ENCODE measurements at regions not wholly inside any gene's neighbourhood (a gene's known extent, or its start where the extent isn't known, plus 50 kb on each side); places are given as distances from the start of the nearest gene placed in this dataset.

DNA sequence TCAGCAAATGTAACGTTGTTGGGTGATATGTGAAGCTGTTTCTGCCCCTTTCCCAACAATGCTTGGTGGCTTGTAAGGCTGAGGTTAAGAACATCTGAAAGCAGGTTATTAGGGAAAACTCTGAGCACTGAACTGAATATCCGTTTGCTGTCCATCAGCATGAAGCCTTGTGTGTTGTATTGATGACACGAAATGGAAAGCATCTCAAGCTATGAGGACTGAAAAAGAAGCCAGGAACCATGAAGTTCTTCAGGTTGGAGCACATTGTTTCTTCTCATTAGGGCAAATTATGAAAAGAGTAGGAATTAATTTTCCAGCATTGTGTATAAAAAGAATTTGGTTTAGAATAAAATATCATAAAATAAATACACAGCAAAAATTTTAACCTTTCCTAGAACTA is 106.8 kb downstream of the IZUMO3 start:
- in situ Hi-C loops (cut with HindIII; ENCODE audit: extremely low pct_ligation_motif_present, low pct_unique_long_range_greater_than_20kb) (no loop called here), intact Hi-C loops (cut with micrococcal nuclease; ENCODE audit: unreplicated experiment) (no loop called here)
- Histone ChIP-seq H3K4me2 (ENCODE audit: low read depth, low read length) (no peak overlapping the region), H3K27ac (ENCODE audit: extremely low read length, insufficient read depth, low read length) (no peak overlapping the region), H3K79me2 (ENCODE audit: insufficient read depth, low read length) (no peaks in the 10 kb centered on the region), H3K36me3 (replicated peaks in 1 of 2; ENCODE audit: control insufficient read depth in 1 of 2, insufficient read depth in 2 of 2, low read length in 2 of 2) (no peaks in the 10 kb centered on the region), H3K4me3 (replicated peaks in 1 of 3; ENCODE audit: insufficient read depth in 1 of 3, low read depth in 2 of 3, low read length in 3 of 3) (no peak overlapping the region), H4K20me1 (ENCODE audit: insufficient read depth, low read length) (no peaks in the 10 kb centered on the region), H3K27me3 (ENCODE audit: control insufficient read depth in 1 of 2, insufficient read depth in 2 of 2, low read length in 2 of 2) (no peaks in the 10 kb centered on the region), H3K4me1 (ENCODE audit: insufficient read depth, low read length) (no peaks in the 10 kb centered on the region), H3K9ac (ENCODE audit: insufficient read depth, low read depth, low read length) (no peak overlapping the region), H3K9me3 (ENCODE audit: low read length) (peaks cover 68% of the 10 kb centered on the region), H2AFZ (ENCODE audit: low read length) (no peak overlapping the region)
- ChIA-PET CTCF (ENCODE audit: low intra/inter-chr PET ratio, low total read pairs) (no interaction called here), POLR2A (no interaction called here)
- FAIRE-seq (no peak), DNase-seq (ENCODE audit: low spot score) (no peak), ATAC-seq (no peak)
- BruUV-seq (replicated peaks), result no TSS peak
- 6% methylated on average over 3 of the region's 3 CpGs for WGBS (ENCODE audit: low lambda C conversion rate)
- no peak for TF ChIP-seq ZNF557 (CRISPR knock-in tag; IDR thresholded peaks at IDR 0.05)
- TF ChIP-seq, protein P1, sequence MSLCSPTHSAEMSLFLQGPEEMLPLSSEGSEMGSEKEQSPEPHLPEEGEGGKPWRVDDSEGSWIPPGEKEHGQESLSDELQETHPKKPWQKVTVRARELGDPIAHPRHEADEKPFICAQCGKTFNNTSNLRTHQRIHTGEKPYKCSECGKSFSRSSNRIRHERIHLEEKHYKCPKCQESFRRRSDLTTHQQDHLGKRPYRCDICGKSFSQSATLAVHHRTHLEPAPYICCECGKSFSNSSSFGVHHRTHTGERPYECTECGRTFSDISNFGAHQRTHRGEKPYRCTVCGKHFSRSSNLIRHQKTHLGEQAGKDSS (CRISPR knock-in tag; IDR thresholded peaks at IDR 0.05; ENCODE audit: borderline replicate concordance, low read depth), result no peak
- TF ChIP-seq, protein P2, sequence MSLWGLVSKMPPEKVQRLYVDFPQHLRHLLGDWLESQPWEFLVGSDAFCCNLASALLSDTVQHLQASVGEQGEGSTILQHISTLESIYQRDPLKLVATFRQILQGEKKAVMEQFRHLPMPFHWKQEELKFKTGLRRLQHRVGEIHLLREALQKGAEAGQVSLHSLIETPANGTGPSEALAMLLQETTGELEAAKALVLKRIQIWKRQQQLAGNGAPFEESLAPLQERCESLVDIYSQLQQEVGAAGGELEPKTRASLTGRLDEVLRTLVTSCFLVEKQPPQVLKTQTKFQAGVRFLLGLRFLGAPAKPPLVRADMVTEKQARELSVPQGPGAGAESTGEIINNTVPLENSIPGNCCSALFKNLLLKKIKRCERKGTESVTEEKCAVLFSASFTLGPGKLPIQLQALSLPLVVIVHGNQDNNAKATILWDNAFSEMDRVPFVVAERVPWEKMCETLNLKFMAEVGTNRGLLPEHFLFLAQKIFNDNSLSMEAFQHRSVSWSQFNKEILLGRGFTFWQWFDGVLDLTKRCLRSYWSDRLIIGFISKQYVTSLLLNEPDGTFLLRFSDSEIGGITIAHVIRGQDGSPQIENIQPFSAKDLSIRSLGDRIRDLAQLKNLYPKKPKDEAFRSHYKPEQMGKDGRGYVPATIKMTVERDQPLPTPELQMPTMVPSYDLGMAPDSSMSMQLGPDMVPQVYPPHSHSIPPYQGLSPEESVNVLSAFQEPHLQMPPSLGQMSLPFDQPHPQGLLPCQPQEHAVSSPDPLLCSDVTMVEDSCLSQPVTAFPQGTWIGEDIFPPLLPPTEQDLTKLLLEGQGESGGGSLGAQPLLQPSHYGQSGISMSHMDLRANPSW (CRISPR knock-in tag; IDR thresholded peaks at IDR 0.05; ENCODE audit: borderline replicate concordance), result no peak
- no peak for TF ChIP-seq ZNF891 (CRISPR knock-in tag; IDR thresholded peaks at IDR 0.05)
- TF ChIP-seq, protein P3, sequence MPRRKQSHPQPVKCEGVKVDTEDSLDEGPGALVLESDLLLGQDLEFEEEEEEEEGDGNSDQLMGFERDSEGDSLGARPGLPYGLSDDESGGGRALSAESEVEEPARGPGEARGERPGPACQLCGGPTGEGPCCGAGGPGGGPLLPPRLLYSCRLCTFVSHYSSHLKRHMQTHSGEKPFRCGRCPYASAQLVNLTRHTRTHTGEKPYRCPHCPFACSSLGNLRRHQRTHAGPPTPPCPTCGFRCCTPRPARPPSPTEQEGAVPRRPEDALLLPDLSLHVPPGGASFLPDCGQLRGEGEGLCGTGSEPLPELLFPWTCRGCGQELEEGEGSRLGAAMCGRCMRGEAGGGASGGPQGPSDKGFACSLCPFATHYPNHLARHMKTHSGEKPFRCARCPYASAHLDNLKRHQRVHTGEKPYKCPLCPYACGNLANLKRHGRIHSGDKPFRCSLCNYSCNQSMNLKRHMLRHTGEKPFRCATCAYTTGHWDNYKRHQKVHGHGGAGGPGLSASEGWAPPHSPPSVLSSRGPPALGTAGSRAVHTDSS (CRISPR knock-in tag; conservative IDR thresholded peaks at IDR 0.05), result no peak
- TF ChIP-seq ZBTB3 (CRISPR knock-in tag; IDR thresholded peaks at IDR 0.05; ENCODE audit: borderline replicate concordance, low read depth), result no peak
- TF ChIP-seq, protein P4, sequence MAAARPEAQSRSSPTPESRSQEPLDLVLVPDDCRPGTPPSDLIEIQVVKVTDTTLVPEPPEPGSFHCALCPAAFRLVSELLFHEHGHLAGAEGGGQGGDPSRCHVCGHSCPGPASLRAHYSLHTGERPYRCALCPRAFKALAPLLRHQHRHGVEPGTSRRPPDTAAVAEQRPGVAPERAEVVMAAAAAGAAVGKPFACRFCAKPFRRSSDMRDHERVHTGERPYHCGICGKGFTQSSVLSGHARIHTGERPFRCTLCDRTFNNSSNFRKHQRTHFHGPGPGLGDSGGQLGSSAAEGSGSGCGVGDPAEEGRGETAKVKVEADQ (CRISPR knock-in tag; IDR thresholded peaks at IDR 0.05; ENCODE audit: borderline replicate concordance), result no peak
- TF ChIP-seq ZFAT (CRISPR knock-in tag; conservative IDR thresholded peaks at IDR 0.05), result no peak
- TF ChIP-seq ZBTB7B (CRISPR knock-in tag; IDR thresholded peaks at IDR 0.05), result no peak
- no peak for TF ChIP-seq ZNF251 (CRISPR knock-in tag; IDR thresholded peaks at IDR 0.05)
- no peak for TF ChIP-seq SIN3B (IDR thresholded peaks at IDR 0.05; ENCODE audit: low read length)
- TF ChIP-seq ZFP62 (CRISPR knock-in tag; IDR thresholded peaks at IDR 0.05), result no peak
- TF ChIP-seq RFX3 (CRISPR knock-in tag; IDR thresholded peaks at IDR 0.05), result no peak
- no peak for TF ChIP-seq ZEB1 (IDR thresholded peaks at IDR 0.05; ENCODE audit: insufficient replicate concordance, low read depth)
- no peak for TF ChIP-seq ZSCAN30 (CRISPR knock-in tag; IDR thresholded peaks at IDR 0.05)
- TF ChIP-seq, protein P5, sequence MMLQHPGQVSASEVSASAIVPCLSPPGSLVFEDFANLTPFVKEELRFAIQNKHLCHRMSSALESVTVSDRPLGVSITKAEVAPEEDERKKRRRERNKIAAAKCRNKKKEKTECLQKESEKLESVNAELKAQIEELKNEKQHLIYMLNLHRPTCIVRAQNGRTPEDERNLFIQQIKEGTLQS (CRISPR knock-in tag; IDR thresholded peaks at IDR 0.05), result no peak
- TF ChIP-seq ETV6 (CRISPR knock-in tag; conservative IDR thresholded peaks at IDR 0.05), result no peak
- TF ChIP-seq DPF2 (CRISPR knock-in tag; IDR thresholded peaks at IDR 0.05; ENCODE audit: borderline replicate concordance, low read depth), result no peak
- no peak for TF ChIP-seq GTF2F1 (IDR thresholded peaks at IDR 0.05; ENCODE audit: low read length)
